GM13977 (cell line): ENCODE measurements at regions not wholly inside any gene's neighbourhood (a gene's known extent, or its start where the extent isn't known, plus 50 kb on each side); places are given as distances from the start of the nearest gene placed in this dataset.

ENCODE experiments used
- DNase-seq: peaks from one replicate; pipeline ENCODE4 v3.0.0; 2012; ENCODE audit warnings: low spot score
- CTCF ChIP-seq: IDR thresholded peaks from 2 replicates; pipeline ENCODE4 v1.5.1; 2012; ENCODE audit warnings: mild to moderate bottlenecking, control low read depth; ENCODE audit not compliant: insufficient read depth; ENCODE audit errors: extremely low read depth, missing control alignments
- in situ Hi-C: fragments of 300-500 bp; cut with MboI; formaldehyde crosslinking; loops from one replicate; pipeline ENCODE4 v1.12.0; 2022; ENCODE audit warnings: low sequenced_read_pairs, low pct_unique_long_range_greater_than_20kb, mixed read lengths, inconsistent platforms; ENCODE audit not compliant: unreplicated experiment

- in situ Hi-C loops = no loop called here
- no peak for TF ChIP-seq CTCF
- no peak for DNase-seq
These were observed 84.6 kb upstream of the CACUL1 start for GRCh38 chr10:118839348-118839747.

- TF ChIP-seq CTCF = no peak
- in situ Hi-C loops = no loop called here
- DNase-seq = no peak
These were observed 85.5 kb upstream of the CACUL1 start for GRCh38 chr10:118840071-118840775.

- in situ Hi-C loops = no loop called here
- no peak for DNase-seq
- TF ChIP-seq CTCF = no peak
These were observed 86.2 kb upstream of the CACUL1 start for GRCh38 chr10:118840776-118841468.

- in situ Hi-C loops = no loop called here
- DNase-seq = no peak
- TF ChIP-seq CTCF = no peak
These were observed 87.3 kb upstream of the CACUL1 start for GRCh38 chr10:118841881-118842605.

GRCh38 chr10:118842843-118843624 is 88.3 kb upstream of the CACUL1 start:
- in situ Hi-C loops = no loop called here
- no peak for TF ChIP-seq CTCF

GRCh38 chr10:118843647-118844265 is 89.0 kb upstream of the CACUL1 start:
- no peak for TF ChIP-seq CTCF
- in situ Hi-C loops = no loop called here
- no peak for DNase-seq

More at GRCh38 chr10:118842843-118843624, 88.3 kb upstream of the CACUL1 start:
- DNase-seq = no peak
